ENCODE measurements at regions not wholly inside any gene's neighbourhood (a gene's known extent, or its start where the extent isn't known, plus 50 kb on each side); places are given as distances from the start of the nearest gene placed in this dataset.

DNA sequence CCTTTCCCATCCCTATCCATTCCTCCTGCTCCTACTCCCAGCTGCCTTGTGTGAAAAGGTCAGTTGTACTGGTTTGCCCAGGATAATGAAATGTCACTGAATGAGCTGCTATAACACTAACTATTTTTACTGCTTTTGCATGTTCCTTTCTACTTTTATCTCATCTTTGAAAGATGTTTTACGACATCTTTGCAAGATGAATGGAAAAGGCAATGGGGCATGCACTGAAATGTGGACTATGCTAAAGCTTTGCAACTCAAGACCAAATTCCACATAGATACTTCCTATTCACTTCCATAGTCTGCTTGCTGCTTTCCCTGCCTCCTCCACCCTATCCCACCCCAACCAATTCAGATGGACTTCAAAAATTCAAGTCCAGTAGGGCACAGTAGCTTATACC is 111.3 kb downstream of the SETD4 start:
- 88 to 97% methylated on average over 1 of the region's 1 CpG for WGBS, 2 donors
- DNase-seq: no peak
- TF ChIP-seq POLR2A (IDR thresholded peaks at IDR 0.05) (no peak), POLR2AphosphoS5 (IDR thresholded peaks at IDR 0.05) (no peak), EP300 (IDR thresholded peaks at IDR 0.05) (no peak)
- TF ChIP-seq, protein P1, sequence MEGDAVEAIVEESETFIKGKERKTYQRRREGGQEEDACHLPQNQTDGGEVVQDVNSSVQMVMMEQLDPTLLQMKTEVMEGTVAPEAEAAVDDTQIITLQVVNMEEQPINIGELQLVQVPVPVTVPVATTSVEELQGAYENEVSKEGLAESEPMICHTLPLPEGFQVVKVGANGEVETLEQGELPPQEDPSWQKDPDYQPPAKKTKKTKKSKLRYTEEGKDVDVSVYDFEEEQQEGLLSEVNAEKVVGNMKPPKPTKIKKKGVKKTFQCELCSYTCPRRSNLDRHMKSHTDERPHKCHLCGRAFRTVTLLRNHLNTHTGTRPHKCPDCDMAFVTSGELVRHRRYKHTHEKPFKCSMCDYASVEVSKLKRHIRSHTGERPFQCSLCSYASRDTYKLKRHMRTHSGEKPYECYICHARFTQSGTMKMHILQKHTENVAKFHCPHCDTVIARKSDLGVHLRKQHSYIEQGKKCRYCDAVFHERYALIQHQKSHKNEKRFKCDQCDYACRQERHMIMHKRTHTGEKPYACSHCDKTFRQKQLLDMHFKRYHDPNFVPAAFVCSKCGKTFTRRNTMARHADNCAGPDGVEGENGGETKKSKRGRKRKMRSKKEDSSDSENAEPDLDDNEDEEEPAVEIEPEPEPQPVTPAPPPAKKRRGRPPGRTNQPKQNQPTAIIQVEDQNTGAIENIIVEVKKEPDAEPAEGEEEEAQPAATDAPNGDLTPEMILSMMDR (IDR thresholded peaks at IDR 0.05): no peak

GRCh38 chr21:35945089-35945671 is 115.1 kb downstream of the SETD4 start:
- Histone ChIP-seq H3K4me1 (no peaks in the 10 kb centered on the region), H3K27ac (no peak overlapping the region), H3K9me3 (no peaks in the 10 kb centered on the region), H3K4me3 (no peak overlapping the region), H3K36me3 (no peaks in the 10 kb centered on the region), H3K27me3 (no peaks in the 10 kb centered on the region)
- WGBS, 2 donors: 87 to 90% methylated on average over 5 to 6 of the region's 6 CpGs
- ATAC-seq (ENCODE audit: low FRiP score in 2 of 2): no peak
- no peak for DNase-seq
- TF ChIP-seq POLR2AphosphoS5 (IDR thresholded peaks at IDR 0.05) (no peak), EP300 (IDR thresholded peaks at IDR 0.05) (no peak), POLR2A (IDR thresholded peaks at IDR 0.05) (no peak)
- TF ChIP-seq, protein P1 (IDR thresholded peaks at IDR 0.05): no peak

More for the DNA sequence above, 111.3 kb downstream of the SETD4 start:
- Histone ChIP-seq H3K36me3 (no peaks in the 10 kb centered on the region), H3K4me3 (no peak overlapping the region), H3K27me3 (no peaks in the 10 kb centered on the region), H3K4me1 (no peaks in the 10 kb centered on the region), H3K9me3 (no peaks in the 10 kb centered on the region), H3K27ac (no peak overlapping the region)
- ATAC-seq (ENCODE audit: low FRiP score in 2 of 2): no peak

DNA sequence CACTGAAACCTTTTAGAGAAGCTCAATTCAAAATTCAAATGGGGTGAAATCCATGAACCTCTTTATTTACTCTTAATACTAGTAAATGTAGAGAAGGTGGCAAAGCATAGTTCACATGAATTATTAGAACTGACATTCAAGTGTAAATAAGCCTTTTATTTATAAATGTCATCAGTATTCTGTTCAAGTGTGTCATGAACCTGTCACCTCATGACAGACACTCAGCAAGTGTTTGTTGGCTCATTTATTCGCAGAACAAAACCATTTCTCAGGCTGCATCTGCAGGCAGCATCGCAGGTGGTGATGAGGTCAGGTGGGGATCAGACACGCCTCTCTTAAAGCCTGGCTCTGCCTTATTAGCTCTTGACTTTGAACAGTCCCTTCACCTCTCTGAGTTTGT is 116.6 kb downstream of the SETD4 start:
- 74 to 76% methylated on average over 3 of the region's 3 CpGs for WGBS, 2 donors
- Histone ChIP-seq H3K36me3 (no peaks in the 10 kb centered on the region), H3K4me3 (no peak overlapping the region), H3K27me3 (no peaks in the 10 kb centered on the region), H3K9me3 (no peaks in the 10 kb centered on the region), H3K4me1 (no peaks in the 10 kb centered on the region), H3K27ac (no peak overlapping the region)
- DNase-seq: no peak
- ATAC-seq (ENCODE audit: low FRiP score in 2 of 2): no peak
- TF ChIP-seq POLR2A (IDR thresholded peaks at IDR 0.05): no peak
- TF ChIP-seq EP300 (IDR thresholded peaks at IDR 0.05): no peak
- TF ChIP-seq, protein P1 (IDR thresholded peaks at IDR 0.05): no peak
- TF ChIP-seq POLR2AphosphoS5 (IDR thresholded peaks at IDR 0.05): no peak

- Histone ChIP-seq H3K36me3 (no peaks in the 10 kb centered on the region), H3K4me1 (no peaks in the 10 kb centered on the region), H3K4me3 (no peak overlapping the region), H3K27me3 (no peaks in the 10 kb centered on the region), H3K27ac (no peak overlapping the region), H3K9me3 (no peaks in the 10 kb centered on the region)
- TF ChIP-seq POLR2AphosphoS5 (IDR thresholded peaks at IDR 0.05) (no peak), POLR2A (IDR thresholded peaks at IDR 0.05) (no peak), EP300 (IDR thresholded peaks at IDR 0.05) (no peak)
- TF ChIP-seq, protein P1 (IDR thresholded peaks at IDR 0.05): no peak
- ATAC-seq (ENCODE audit: low FRiP score in 2 of 2) (no peak), DNase-seq (no peak)
- 79% methylated on average over 8 of the region's 8 CpGs for WGBS, 2 donors
These were observed 117.8 kb downstream of the SETD4 start for GRCh38 chr21:35942211-35943144.

All from upper lobe of left lung (tissue), 6 donors.